ENCODE measurements at regions not wholly inside any gene's neighbourhood (a gene's known extent, or its start where the extent isn't known, plus 50 kb on each side); places are given as distances from the start of the nearest gene placed in this dataset.

- H3K36me3 ChIP-seq = no peaks in the 10 kb centered on the region
- no peak for TF ChIP-seq Cebpa-rat (IDR thresholded peaks at IDR 0.05)
- no peaks in the 10 kb centered on the region for H3K27me3 ChIP-seq
- no peak overlapping the region for H3K4me2 ChIP-seq
- no peak overlapping the region for H3K27ac ChIP-seq
- H3K4me3 ChIP-seq = no peak overlapping the region
- H4K20me1 ChIP-seq = no peaks in the 10 kb centered on the region
- no peak overlapping the region for H3K9ac ChIP-seq
- no peaks in the 10 kb centered on the region for H3K9me3 ChIP-seq
- no peaks in the 10 kb centered on the region for H3K4me1 ChIP-seq
Measured at GRCh38 chr1:187336441-187337168, 507.9 kb downstream of the PLA2G4A start.

DNA sequence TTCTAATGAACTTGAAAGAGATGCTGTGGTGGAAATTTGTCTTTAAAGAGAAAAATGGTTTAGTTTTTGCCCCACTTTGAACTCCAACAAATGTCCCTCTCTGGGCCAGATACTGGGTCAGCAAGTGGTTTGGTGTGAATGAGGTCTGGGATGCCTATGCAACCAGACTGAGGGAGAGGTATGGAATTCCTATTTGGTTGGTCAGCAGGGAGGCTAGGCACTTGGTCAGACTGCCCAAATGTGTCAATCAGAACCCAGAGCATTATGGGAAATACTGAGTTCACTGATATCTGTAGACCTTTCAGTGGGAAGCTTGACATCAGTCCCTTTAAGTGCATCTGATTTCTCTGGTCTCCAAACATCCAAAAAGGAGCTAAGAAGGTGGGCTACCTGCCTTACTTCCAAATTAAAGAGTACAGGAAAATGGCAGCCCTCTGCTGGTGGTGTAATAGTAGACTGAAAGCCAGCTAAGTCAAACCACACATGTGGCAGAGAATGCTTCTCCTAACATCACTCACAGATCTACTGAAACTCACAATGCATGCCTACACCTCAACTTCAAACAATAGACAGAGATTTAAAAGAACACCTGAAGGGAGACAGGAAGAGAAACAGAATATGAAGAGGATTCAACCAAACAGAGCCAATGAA is 510.1 kb downstream of the PLA2G4A start:
- Histone ChIP-seq H3K9me3 (no peaks in the 10 kb centered on the region), H4K20me1 (no peaks in the 10 kb centered on the region), H3K4me2 (no peak overlapping the region)

DNA sequence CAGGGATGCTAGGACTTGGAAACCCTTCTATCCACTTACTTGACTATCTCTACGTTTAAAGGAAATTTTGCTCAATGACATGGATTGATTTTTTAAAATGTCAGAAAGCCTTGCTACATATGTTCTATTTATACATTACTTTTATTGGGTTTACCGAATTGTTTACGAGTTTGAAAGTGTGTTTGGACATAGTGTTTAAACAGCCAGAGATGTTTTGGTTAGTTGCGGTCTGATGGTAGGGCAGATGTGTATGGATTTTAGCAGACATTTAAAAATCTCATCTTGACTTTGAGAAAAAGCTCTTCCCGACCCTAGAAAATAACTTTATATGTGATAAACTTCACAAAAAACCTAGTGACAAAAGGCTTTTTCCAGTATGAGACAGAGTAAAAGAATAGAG is 513.7 kb downstream of the PLA2G4A start:
- no peak for TF ChIP-seq Cebpa-rat (IDR thresholded peaks at IDR 0.05)
- H3K9me3 ChIP-seq = no peaks in the 10 kb centered on the region
- H3K27me3 ChIP-seq = no peaks in the 10 kb centered on the region
- H3K36me3 ChIP-seq = no peaks in the 10 kb centered on the region
- no peak overlapping the region for H3K9ac ChIP-seq
- no peaks in the 10 kb centered on the region for H4K20me1 ChIP-seq
- no peaks in the 10 kb centered on the region for H3K4me1 ChIP-seq
- H3K27ac ChIP-seq = no peak overlapping the region
- H3K4me2 ChIP-seq = no peak overlapping the region
- H3K4me3 ChIP-seq = no peak overlapping the region

More for the DNA sequence above, 510.1 kb downstream of the PLA2G4A start:
- H3K27ac ChIP-seq = no peak overlapping the region
- H3K9ac ChIP-seq = no peak overlapping the region
- H3K4me1 ChIP-seq = no peaks in the 10 kb centered on the region
- no peaks in the 10 kb centered on the region for H3K36me3 ChIP-seq
- no peak for TF ChIP-seq Cebpa-rat (IDR thresholded peaks at IDR 0.05)
- no peak overlapping the region for H3K4me3 ChIP-seq
- H3K27me3 ChIP-seq = no peaks in the 10 kb centered on the region

GRCh38 chr1:187374082-187374481 is 545.3 kb downstream of the PLA2G4A start:
- no peaks in the 10 kb centered on the region for H3K4me1 ChIP-seq
- no peaks in the 10 kb centered on the region for H3K36me3 ChIP-seq
- no peaks in the 10 kb centered on the region for H3K27me3 ChIP-seq
- no peaks in the 10 kb centered on the region for H3K9me3 ChIP-seq
- no peak for TF ChIP-seq Cebpa-rat (IDR thresholded peaks at IDR 0.05)
- H3K27ac ChIP-seq = no peak overlapping the region
- H3K9ac ChIP-seq = no peak overlapping the region
- no peaks in the 10 kb centered on the region for H4K20me1 ChIP-seq
- no peak overlapping the region for H3K4me3 ChIP-seq
- H3K4me2 ChIP-seq = no peak overlapping the region

DNA sequence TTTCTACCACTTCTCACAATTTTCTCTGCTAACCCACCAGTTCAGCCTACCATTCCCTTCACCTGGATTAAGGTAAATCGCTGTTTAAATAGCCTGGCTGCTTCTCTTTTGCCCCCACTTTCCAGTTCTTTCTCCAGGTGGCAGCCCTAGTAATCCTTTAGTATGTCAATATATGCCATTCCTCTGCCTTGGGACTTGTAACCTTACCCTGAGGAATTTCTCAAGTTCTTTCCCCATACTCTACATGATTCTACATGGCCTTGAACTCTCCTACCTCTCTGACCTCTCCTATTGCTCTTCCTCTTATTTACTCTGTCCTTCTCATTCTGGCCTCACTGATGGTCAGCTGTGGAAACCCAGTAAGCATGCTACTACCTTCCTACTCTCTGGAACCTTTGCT is 546.0 kb downstream of the PLA2G4A start:
- no peaks in the 10 kb centered on the region for H3K9me3 ChIP-seq
- H4K20me1 ChIP-seq = no peaks in the 10 kb centered on the region
- H3K4me3 ChIP-seq = no peak overlapping the region
- H3K4me1 ChIP-seq = no peaks in the 10 kb centered on the region
- no peak overlapping the region for H3K4me2 ChIP-seq
- no peak for TF ChIP-seq Cebpa-rat (IDR thresholded peaks at IDR 0.05)
- H3K9ac ChIP-seq = no peak overlapping the region
- H3K27ac ChIP-seq = no peak overlapping the region
- no peaks in the 10 kb centered on the region for H3K27me3 ChIP-seq
- H3K36me3 ChIP-seq = no peaks in the 10 kb centered on the region

GRCh38 chr1:187383366-187383765 is 554.6 kb downstream of the PLA2G4A start:
- Histone ChIP-seq H3K36me3 (no peaks in the 10 kb centered on the region), H3K4me3 (no peak overlapping the region), H4K20me1 (no peaks in the 10 kb centered on the region), H3K4me2 (no peak overlapping the region), H3K27me3 (no peaks in the 10 kb centered on the region), H3K4me1 (no peaks in the 10 kb centered on the region), H3K9me3 (no peaks in the 10 kb centered on the region), H3K27ac (no peak overlapping the region), H3K9ac (no peak overlapping the region)
- TF ChIP-seq Cebpa-rat (IDR thresholded peaks at IDR 0.05) = no peak

GRCh38 chr1:187384504-187384903 is 555.8 kb downstream of the PLA2G4A start:
- no peak for TF ChIP-seq Cebpa-rat (IDR thresholded peaks at IDR 0.05)
- no peak overlapping the region for H3K9ac ChIP-seq
- no peaks in the 10 kb centered on the region for H3K4me1 ChIP-seq
- no peak overlapping the region for H3K27ac ChIP-seq
- no peaks in the 10 kb centered on the region for H3K27me3 ChIP-seq
- no peaks in the 10 kb centered on the region for H4K20me1 ChIP-seq
- H3K4me3 ChIP-seq = no peak overlapping the region
- H3K9me3 ChIP-seq = no peaks in the 10 kb centered on the region
- H3K4me2 ChIP-seq = no peak overlapping the region
- no peaks in the 10 kb centered on the region for H3K36me3 ChIP-seq

DNA sequence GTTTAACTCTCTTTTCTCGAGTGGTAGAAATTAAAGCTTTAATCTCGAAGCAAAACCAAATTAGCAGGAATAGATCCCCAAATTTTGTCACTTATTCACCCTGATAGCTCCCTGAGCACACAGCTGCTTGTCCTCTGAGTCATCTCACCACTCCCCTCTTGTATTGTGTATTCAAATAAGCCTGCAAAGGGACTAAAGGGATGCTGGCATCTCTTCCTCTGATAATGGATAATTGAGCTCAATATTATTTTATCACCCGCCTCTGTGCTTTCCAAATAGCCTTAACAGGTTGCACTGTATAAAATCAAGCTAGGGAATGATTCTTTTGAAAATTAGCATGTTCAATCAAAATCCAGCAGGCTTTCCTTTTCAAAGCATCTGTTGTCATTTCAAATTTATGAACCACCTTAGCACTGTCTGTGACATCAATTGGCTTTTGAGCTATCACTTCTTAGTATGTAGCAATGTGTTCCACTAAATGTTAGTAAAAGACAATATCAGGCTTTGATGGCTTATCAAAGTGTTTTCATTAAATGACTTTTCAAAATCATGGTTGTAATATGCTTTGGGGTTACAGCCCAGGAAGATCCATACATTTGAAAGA is 561.6 kb downstream of the PLA2G4A start:
- H4K20me1 ChIP-seq = no peaks in the 10 kb centered on the region
- H3K36me3 ChIP-seq = no peaks in the 10 kb centered on the region
- no peak overlapping the region for H3K27ac ChIP-seq
- no peak overlapping the region for H3K4me3 ChIP-seq
- H3K9me3 ChIP-seq = no peaks in the 10 kb centered on the region
- H3K9ac ChIP-seq = no peak overlapping the region
- no peak for TF ChIP-seq Cebpa-rat (IDR thresholded peaks at IDR 0.05)
- H3K4me1 ChIP-seq = no peaks in the 10 kb centered on the region
- H3K4me2 ChIP-seq = no peak overlapping the region
- no peaks in the 10 kb centered on the region for H3K27me3 ChIP-seq

DNA sequence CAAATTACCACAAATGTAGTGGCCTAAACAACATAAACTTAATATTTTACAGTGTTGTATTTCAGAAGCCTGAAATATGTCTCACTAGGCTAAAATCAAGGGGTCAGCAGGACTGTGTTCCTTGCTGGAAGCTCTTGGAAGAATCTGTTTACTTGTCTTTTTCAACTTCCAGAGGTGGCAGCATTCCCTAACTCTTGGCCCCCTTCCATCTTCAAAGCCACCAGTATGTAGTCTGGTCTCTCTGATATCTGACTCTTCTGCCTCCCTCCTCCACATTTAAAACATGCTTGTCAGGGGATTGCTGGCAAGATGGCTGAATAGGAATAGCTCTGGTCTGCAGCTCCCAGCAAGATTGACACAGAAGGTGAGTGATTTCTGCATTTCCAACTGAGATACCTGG is 567.5 kb downstream of the PLA2G4A start:
- no peaks in the 10 kb centered on the region for H4K20me1 ChIP-seq
- H3K9ac ChIP-seq = no peak overlapping the region
- TF ChIP-seq Cebpa-rat (IDR thresholded peaks at IDR 0.05) = no peak
- H3K4me2 ChIP-seq = no peak overlapping the region
- H3K4me1 ChIP-seq = no peaks in the 10 kb centered on the region
- H3K4me3 ChIP-seq = no peak overlapping the region
- no peaks in the 10 kb centered on the region for H3K36me3 ChIP-seq
- no peak overlapping the region for H3K27ac ChIP-seq
- H3K9me3 ChIP-seq = no peaks in the 10 kb centered on the region
- H3K27me3 ChIP-seq = no peaks in the 10 kb centered on the region

Data from BLaER1 (cell line).